GM21576 (cell line): ENCODE measurements at regions not wholly inside any gene's neighbourhood (a gene's known extent, or its start where the extent isn't known, plus 50 kb on each side); places are given as distances from the start of the nearest gene placed in this dataset.

Experiments used
- ATAC-seq: cut with Tn5 transposase; IDR thresholded peaks from one replicate; pipeline ENCODE4 v1.9.1; 2021; ENCODE audit warnings: mild to moderate bottlenecking, moderate library complexity; ENCODE audit not compliant: unreplicated experiment

GRCh38 chr12:115443351-115443938 is 759.5 kb upstream of the TBX3 start:
- no peak for ATAC-seq

- ATAC-seq = no peak
These were observed 756.5 kb upstream of the TBX3 start for GRCh38 chr12:115440438-115440837.

- ATAC-seq = no peak
These were observed 755.1 kb upstream of the TBX3 start for GRCh38 chr12:115439008-115439601.

- ATAC-seq = no peak
These were observed 754.3 kb upstream of the TBX3 start for GRCh38 chr12:115438314-115438713.

GRCh38 chr12:115437061-115437567 is 753.1 kb upstream of the TBX3 start:
- no peak for ATAC-seq

- ATAC-seq = no peak
These were observed 749.1 kb upstream of the TBX3 start for GRCh38 chr12:115433014-115433634.

GRCh38 chr12:115430636-115431035 is 746.7 kb upstream of the TBX3 start:
- no peak for ATAC-seq

- no peak for ATAC-seq
These were observed 742.8 kb upstream of the TBX3 start for GRCh38 chr12:115426732-115427131.

GRCh38 chr12:115424003-115424402 is 740.0 kb upstream of the TBX3 start:
- no peak for ATAC-seq

- no peak for ATAC-seq
These were observed 739.6 kb upstream of the TBX3 start for GRCh38 chr12:115423546-115423987.

- ATAC-seq = no peak
These were observed 739.0 kb upstream of the TBX3 start for GRCh38 chr12:115422845-115423545.

- ATAC-seq = no peak
These were observed 738.1 kb upstream of the TBX3 start for GRCh38 chr12:115421796-115422709.

- no peak for ATAC-seq
These were observed 737.4 kb upstream of the TBX3 start for GRCh38 chr12:115421350-115421749.

GRCh38 chr12:115419145-115419646 is 735.2 kb upstream of the TBX3 start:
- ATAC-seq = no peak

GRCh38 chr12:115417610-115418009 is 733.6 kb upstream of the TBX3 start:
- ATAC-seq = no peak

- ATAC-seq = no peak
These were observed 732.9 kb upstream of the TBX3 start for GRCh38 chr12:115416869-115417268.

- no peak for ATAC-seq
These were observed 729.7 kb upstream of the TBX3 start for GRCh38 chr12:115413626-115414025.

GRCh38 chr12:115412831-115413230 is 728.9 kb upstream of the TBX3 start:
- ATAC-seq = no peak

- ATAC-seq = no peak
These were observed 727.1 kb upstream of the TBX3 start for GRCh38 chr12:115411121-115411520.

GRCh38 chr12:115408642-115409041 is 724.7 kb upstream of the TBX3 start:
- ATAC-seq = no peak
